IMR-90 (cell line): ENCODE measurements at regions not wholly inside any gene's neighbourhood (a gene's known extent, or its start where the extent isn't known, plus 50 kb on each side); places are given as distances from the start of the nearest gene placed in this dataset.

Experiments
- ATAC-seq: fragments of 200-7000 bp; cut with Tn5 transposase; 2 replicates; pipeline ENCODE4 v1.9.1; 2020; ENCODE audit warnings: low read depth, mild to moderate bottlenecking, moderate library complexity
- BruUV-seq: library from RNA; stranded (reverse); fragments of 400-500 nt; replicated peaks from 2 replicates; lab custom pipeline; 2021; lab: Mats Ljungman, UMichigan
- CTCF ChIA-PET: fragments of 300-600 bp; formaldehyde crosslinking; extraction: SDS; loops from one replicate; lab custom pipeline; 2021; ENCODE audit warnings: antibody characterized with exemption; lab: Yijun Ruan, JAX
- POLR2A ChIA-PET: fragments of 300-600 bp; sonication (Branson Sonifier 250); formaldehyde crosslinking; loops from one replicate; lab custom pipeline; 2022; ENCODE audit warnings: antibody characterized with exemption; ENCODE audit not compliant: unreplicated experiment; lab: Charles Lee
- DNase-seq: peaks from one replicate; pipeline ENCODE4 v3.0.0; 2013
- H2AFZ ChIP-seq: replicated peaks from 2 replicates; pipeline ENCODE3; 2013; ENCODE audit warnings: low read length, mild to moderate bottlenecking; ENCODE audit not compliant: poor library complexity
- H2AK5ac ChIP-seq: 2 replicates; pipeline ENCODE4 v1.6.1; 2013; ENCODE audit warnings: low read depth, low read length, inconsistent platforms
- H2AK9ac ChIP-seq: replicated peaks from 2 replicates; pipeline ENCODE3; 2013; ENCODE audit warnings: mild to moderate bottlenecking, low read depth, low read length, moderate library complexity; ENCODE audit not compliant: poor library complexity
- H2BK120ac ChIP-seq: 2 replicates; pipeline ENCODE4 v1.6.1; 2013; ENCODE audit warnings: low read depth, low read length, inconsistent platforms
- H2BK15ac ChIP-seq: 3 replicates; pipeline ENCODE4 v1.6.1; 2013; ENCODE audit warnings: low read depth, low read length, inconsistent platforms
- H2BK20ac ChIP-seq: 2 replicates; pipeline ENCODE4 v1.6.1; 2013; ENCODE audit warnings: low read depth, mild to moderate bottlenecking, inconsistent platforms, low read length, moderate library complexity
- H2BK5ac ChIP-seq: 2 replicates; pipeline ENCODE4 v1.6.1; 2013; ENCODE audit warnings: mild to moderate bottlenecking, low read depth, low read length, inconsistent platforms; ENCODE audit not compliant: poor library complexity, severe bottlenecking
- H3K14ac ChIP-seq: replicated peaks from 2 replicates; pipeline ENCODE4 v1.6.1; 2013; ENCODE audit warnings: low read depth, low read length, inconsistent platforms
- H3K18ac ChIP-seq: 2 replicates; pipeline ENCODE4 v1.6.1; 2013; ENCODE audit warnings: low read depth, low read length, control low read depth
- H3K23ac ChIP-seq: 2 replicates; pipeline ENCODE4 v1.6.1; 2013; ENCODE audit warnings: low read depth, low read length, inconsistent platforms
- H3K27ac ChIP-seq: 2 replicates; pipeline ENCODE4 v1.5.1; 2013; ENCODE audit warnings: mild to moderate bottlenecking, control low read depth, low read length; ENCODE audit not compliant: insufficient read depth
- H3K27me3 ChIP-seq: 2 replicates; pipeline ENCODE4 v1.6.1; 2013; ENCODE audit warnings: low read length; ENCODE audit not compliant: control insufficient read depth, insufficient read depth
- H3K36me3 ChIP-seq: 2 replicates; pipeline ENCODE4 v1.6.1; 2013; ENCODE audit warnings: low read length, mixed read lengths; ENCODE audit not compliant: control insufficient read depth, insufficient read depth
- H3K4ac ChIP-seq: 2 replicates; pipeline ENCODE4 v1.6.1; 2013; ENCODE audit warnings: low read depth, low read length, inconsistent platforms
- H3K4me1 ChIP-seq: 2 replicates; pipeline ENCODE4 v1.6.1; 2013; ENCODE audit warnings: low read length, mixed read lengths; ENCODE audit not compliant: control insufficient read depth, insufficient read depth
- H3K4me2 ChIP-seq: 2 replicates; pipeline ENCODE4 v1.6.1; 2013; ENCODE audit warnings: low read depth, mild to moderate bottlenecking, control low read depth, low read length, moderate library complexity
- H3K4me3 ChIP-seq: 2 replicates; pipeline ENCODE4 v1.5.1; 2013; ENCODE audit warnings: low read depth, mild to moderate bottlenecking, control low read depth, low read length, moderate library complexity; ENCODE audit not compliant: insufficient read depth
- H3K56ac ChIP-seq: 2 replicates; pipeline ENCODE4 v1.6.1; 2013; ENCODE audit warnings: low read length, inconsistent platforms; ENCODE audit not compliant: insufficient read depth; ENCODE audit errors: extremely low read depth
- H3K79me1 ChIP-seq, 2 experiments: 2 replicates each; pipeline ENCODE4 v1.6.1; 2013; ENCODE audit warnings: low read length in 2 of 2, inconsistent platforms in 1 of 2, low read depth in 1 of 2
- H3K9ac ChIP-seq: 2 replicates; pipeline ENCODE4 v1.6.1; 2013; ENCODE audit warnings: low read depth, low read length, control low read depth
- H3K9me1 ChIP-seq: 2 replicates; pipeline ENCODE4 v1.6.1; 2013; ENCODE audit warnings: low read length, inconsistent platforms; ENCODE audit not compliant: insufficient read depth
- H3K9me3 ChIP-seq: 2 replicates; pipeline ENCODE4 v1.6.1; 2013; ENCODE audit warnings: low read length; ENCODE audit not compliant: control insufficient read depth, insufficient read depth
- H4K20me1 ChIP-seq: 2 replicates; pipeline ENCODE4 v1.6.1; 2013; ENCODE audit warnings: low read length, inconsistent platforms; ENCODE audit not compliant: insufficient read depth
- H4K5ac ChIP-seq: 2 replicates; pipeline ENCODE4 v1.6.1; 2013; ENCODE audit warnings: mild to moderate bottlenecking, low read depth, low read length, control low read depth
- H4K8ac ChIP-seq, 2 experiments: 2 replicates each; pipeline ENCODE4 v1.6.1; 2013; ENCODE audit warnings: low read depth in 2 of 2, low read length in 2 of 2, control low read depth in 1 of 2, inconsistent platforms in 1 of 2
- H4K91ac ChIP-seq: 2 replicates; pipeline ENCODE4 v1.6.1; 2013; ENCODE audit warnings: low read depth, low read length, inconsistent platforms; ENCODE audit not compliant: insufficient read depth
- CEBPB ChIP-seq: IDR thresholded peaks from 2 replicates; pipeline ENCODE4 v1.6.1; 2012; ENCODE audit warnings: low read depth, low read length, improper control_type of control experiment
- CHD1 ChIP-seq: IDR thresholded peaks from 2 replicates; pipeline ENCODE4 v1.6.1; 2012; ENCODE audit warnings: low read depth, low read length, improper control_type of control experiment
- FOS ChIP-seq: fragments of 150-350 bp; IDR thresholded peaks from 2 replicates; pipeline ENCODE4 v1.6.1; 2016; ENCODE audit warnings: low read depth, low read length
- MAFK ChIP-seq: IDR thresholded peaks from 2 replicates; pipeline ENCODE4 v1.6.1; 2012; ENCODE audit warnings: low read depth, low read length, improper control_type of control experiment
- NFE2L2 ChIP-seq: fragments of 150-350 bp; IDR thresholded peaks from 2 replicates; pipeline ENCODE4 v1.6.1; 2016; ENCODE audit warnings: low read depth, mild to moderate bottlenecking, low read length
- WGBS, 2 experiments: methylation state at CpG; one replicate each; pipeline versions ENCODE4 v1.1.5 to v1.1.7; 2013; ENCODE audit warnings: missing lambda C conversion rate in 2 of 2; ENCODE audit not compliant: insufficient read length in 1 of 2; ENCODE audit errors: extremely low coverage in 2 of 2; 5-methylcytosine and 5-hydroxymethylcytosine counted together
- dilution Hi-C: fragments of 300-500 bp; cut with HindIII; formaldehyde crosslinking; loops from one replicate; pipeline ENCODE4 v1.14.3; 2018; ENCODE audit warnings: low sequenced_read_pairs; ENCODE audit not compliant: unreplicated experiment
- in situ Hi-C: fragments of 300-500 bp; cut with MboI; formaldehyde crosslinking; loops from 3 replicates; pipeline ENCODE4 v1.14.3; 2019; ENCODE audit warnings: low sequenced_read_pairs, inconsistent platforms, mixed read lengths
- intact Hi-C: fragments of 100-400 bp; cut with micrococcal nuclease; formaldehyde crosslinking; loops from 2 replicates; pipeline ENCODE4 v1.10.0; 2022

DNA sequence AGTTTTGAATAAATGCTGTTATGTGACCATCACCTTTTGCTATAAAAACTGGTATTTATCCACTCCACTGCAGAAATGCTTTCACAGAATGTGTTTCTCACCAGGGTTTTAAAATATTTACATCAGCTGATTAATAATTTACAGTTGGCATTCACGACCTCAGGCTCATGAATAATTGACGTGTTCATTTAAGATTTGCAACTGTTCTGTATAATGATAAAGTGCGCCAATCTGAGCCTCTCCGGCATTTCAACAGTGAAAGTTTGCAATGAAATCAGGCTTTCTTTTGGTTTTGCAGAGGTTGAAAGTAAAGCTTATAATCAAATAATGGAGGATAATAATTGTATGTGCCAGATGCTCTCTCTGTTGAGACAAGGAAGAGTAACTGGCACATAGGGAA lies 434.9 kb downstream of the ICE1 start:
- Histone ChIP-seq H2AK5ac (no peak overlapping the region), H3K9ac (no peak overlapping the region), H2AFZ (no peak overlapping the region), H4K8ac (no peak overlapping the region), H3K56ac (no peak overlapping the region), H3K9me3 (peaks cover 10% of the 10 kb centered on the region), H3K36me3 (no peaks in the 10 kb centered on the region), H4K5ac (no peak overlapping the region), H2BK5ac (no peak overlapping the region), H3K27ac (no peak overlapping the region), H3K14ac (no peak overlapping the region), H3K18ac (no peak overlapping the region), H3K79me1 (no peaks in the 10 kb centered on the region), H2BK15ac (no peak overlapping the region), H3K4me3 (no peak overlapping the region), H4K20me1 (no peaks in the 10 kb centered on the region), H3K4me1 (no peaks in the 10 kb centered on the region), H3K23ac (no peak overlapping the region), H2BK120ac (no peak overlapping the region), H2AK9ac (no peak overlapping the region), H4K91ac (no peak overlapping the region), H3K9me1 (no peaks in the 10 kb centered on the region), H3K27me3 (no peaks in the 10 kb centered on the region), H2BK20ac (no peak overlapping the region), H3K4ac (no peak overlapping the region), H3K4me2 (no peak overlapping the region)
- 100% methylated on average over 2 of the region's 4 CpGs; no CpG with 5 or more reads in 1 of the 2 experiments for WGBS, 2 experiments
- ChIA-PET POLR2A (no interaction called here), CTCF (no interaction called here)
- in situ Hi-C loops (no loop called here), intact Hi-C loops (no loop called here), dilution Hi-C loops (no loop called here)
- BruUV-seq = no TSS peak
- no peak for TF ChIP-seq CEBPB
- TF ChIP-seq MAFK = no peak
- TF ChIP-seq CHD1 = no peak
- TF ChIP-seq FOS = no peak
- no peak for TF ChIP-seq NFE2L2
- no peak for DNase-seq
- ATAC-seq = no peak
